ENCODE measurements at regions not wholly inside any gene's neighbourhood (a gene's known extent, or its start where the extent isn't known, plus 50 kb on each side); places are given as distances from the start of the nearest gene placed in this dataset.

GRCh38 chr14:38490273-38490672, 234.4 kb upstream of the CLEC14A start:
- TF ChIP-seq ZNF274 (IDR thresholded peaks at IDR 0.05; ENCODE audit: low read depth, low read length): no peak
- no peak for TF ChIP-seq YY1 (IDR thresholded peaks at IDR 0.05; ENCODE audit: insufficient read depth, insufficient read length)
- TF ChIP-seq SUZ12 (IDR thresholded peaks at IDR 0.05; ENCODE audit: extremely low read depth, insufficient read depth, insufficient read length): no peak
